ENCODE measurements at regions not wholly inside any gene's neighbourhood (a gene's known extent, or its start where the extent isn't known, plus 50 kb on each side); places are given as distances from the start of the nearest gene placed in this dataset.

- ATAC-seq: no peak
Measured at GRCh38 chr4:3818371-3818770, 52.2 kb downstream of the ADRA2C start.

DNA sequence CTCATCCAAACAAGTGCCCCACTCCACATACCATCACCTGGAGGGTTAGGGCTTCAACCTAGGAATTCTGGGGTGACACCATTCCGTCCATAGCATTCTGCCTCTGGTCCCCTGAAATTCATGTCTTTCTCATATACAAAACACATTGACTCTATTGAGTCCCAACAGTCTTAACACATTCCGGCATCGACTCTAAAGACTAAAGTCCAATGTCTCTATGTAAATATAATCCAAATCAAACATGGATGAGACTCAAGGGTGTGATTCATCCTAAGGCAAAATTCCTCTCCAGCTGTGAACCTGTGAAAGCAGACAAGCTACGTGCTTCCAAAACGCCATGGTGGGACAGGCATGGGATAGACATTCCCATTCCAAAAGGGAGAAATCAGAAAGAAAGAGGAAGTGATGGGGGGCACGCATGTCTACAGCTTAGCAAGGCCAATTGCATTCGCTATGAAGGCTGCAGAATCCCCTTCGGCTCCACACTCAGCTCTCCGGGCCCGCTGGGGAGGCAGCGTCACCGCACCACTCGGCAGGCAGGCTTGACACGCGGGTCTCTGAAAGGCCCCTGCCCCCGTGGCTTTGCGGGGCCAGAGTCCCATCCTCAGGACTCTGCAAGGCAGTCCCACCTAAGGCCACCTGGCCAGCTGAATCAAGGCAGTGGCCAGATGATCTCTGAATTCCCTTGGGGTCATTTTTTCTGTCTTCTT, 53.2 kb downstream of the ADRA2C start:
- ATAC-seq: no peak
- TF ChIP-seq BACH2 (CRISPR knock-in tag; IDR thresholded peaks at IDR 0.05; ENCODE audit: borderline replicate concordance): no peak
- no peak for TF ChIP-seq PATZ1 (CRISPR knock-in tag; IDR thresholded peaks at IDR 0.05; ENCODE audit: borderline replicate concordance)
- TF ChIP-seq ZNF565 (CRISPR knock-in tag; conservative IDR thresholded peaks at IDR 0.05; ENCODE audit: low read depth): no peak
- no peak for TF ChIP-seq SNAI2 (CRISPR knock-in tag; IDR thresholded peaks at IDR 0.05)
- TF ChIP-seq, protein P1, sequence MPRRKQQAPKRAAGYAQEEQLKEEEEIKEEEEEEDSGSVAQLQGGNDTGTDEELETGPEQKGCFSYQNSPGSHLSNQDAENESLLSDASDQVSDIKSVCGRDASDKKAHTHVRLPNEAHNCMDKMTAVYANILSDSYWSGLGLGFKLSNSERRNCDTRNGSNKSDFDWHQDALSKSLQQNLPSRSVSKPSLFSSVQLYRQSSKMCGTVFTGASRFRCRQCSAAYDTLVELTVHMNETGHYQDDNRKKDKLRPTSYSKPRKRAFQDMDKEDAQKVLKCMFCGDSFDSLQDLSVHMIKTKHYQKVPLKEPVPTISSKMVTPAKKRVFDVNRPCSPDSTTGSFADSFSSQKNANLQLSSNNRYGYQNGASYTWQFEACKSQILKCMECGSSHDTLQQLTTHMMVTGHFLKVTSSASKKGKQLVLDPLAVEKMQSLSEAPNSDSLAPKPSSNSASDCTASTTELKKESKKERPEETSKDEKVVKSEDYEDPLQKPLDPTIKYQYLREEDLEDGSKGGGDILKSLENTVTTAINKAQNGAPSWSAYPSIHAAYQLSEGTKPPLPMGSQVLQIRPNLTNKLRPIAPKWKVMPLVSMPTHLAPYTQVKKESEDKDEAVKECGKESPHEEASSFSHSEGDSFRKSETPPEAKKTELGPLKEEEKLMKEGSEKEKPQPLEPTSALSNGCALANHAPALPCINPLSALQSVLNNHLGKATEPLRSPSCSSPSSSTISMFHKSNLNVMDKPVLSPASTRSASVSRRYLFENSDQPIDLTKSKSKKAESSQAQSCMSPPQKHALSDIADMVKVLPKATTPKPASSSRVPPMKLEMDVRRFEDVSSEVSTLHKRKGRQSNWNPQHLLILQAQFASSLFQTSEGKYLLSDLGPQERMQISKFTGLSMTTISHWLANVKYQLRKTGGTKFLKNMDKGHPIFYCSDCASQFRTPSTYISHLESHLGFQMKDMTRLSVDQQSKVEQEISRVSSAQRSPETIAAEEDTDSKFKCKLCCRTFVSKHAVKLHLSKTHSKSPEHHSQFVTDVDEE (CRISPR knock-in tag; IDR thresholded peaks at IDR 0.05): no peak
- no peak for TF ChIP-seq ZNF70 (CRISPR knock-in tag; IDR thresholded peaks at IDR 0.05)
- TF ChIP-seq ARNTL (CRISPR knock-in tag; IDR thresholded peaks at IDR 0.05; ENCODE audit: borderline replicate concordance, low read depth): no peak
- TF ChIP-seq TCF4 (CRISPR knock-in tag; IDR thresholded peaks at IDR 0.05; ENCODE audit: borderline replicate concordance): no peak

More at GRCh38 chr4:3818371-3818770, 52.2 kb downstream of the ADRA2C start:
- no peak for TF ChIP-seq PPARA (CRISPR knock-in tag; IDR thresholded peaks at IDR 0.05; ENCODE audit: borderline replicate concordance)
- TF ChIP-seq PATZ1 (CRISPR knock-in tag; IDR thresholded peaks at IDR 0.05; ENCODE audit: borderline replicate concordance): no peak
- TF ChIP-seq, protein P1 (CRISPR knock-in tag; IDR thresholded peaks at IDR 0.05): no peak
- no peak for TF ChIP-seq ISL1 (CRISPR knock-in tag; IDR thresholded peaks at IDR 0.05)
- no peak for TF ChIP-seq ZNF8 (CRISPR knock-in tag; IDR thresholded peaks at IDR 0.05)
- no peak for TF ChIP-seq CSRNP3 (CRISPR knock-in tag; IDR thresholded peaks at IDR 0.05)
- TF ChIP-seq SNAI2 (CRISPR knock-in tag; IDR thresholded peaks at IDR 0.05): no peak
- TF ChIP-seq ZC3H10 (CRISPR knock-in tag; IDR thresholded peaks at IDR 0.05): no peak
- TF ChIP-seq GLIS3 (CRISPR knock-in tag; IDR thresholded peaks at IDR 0.05): no peak
- TF ChIP-seq TOX (CRISPR knock-in tag; IDR thresholded peaks at IDR 0.05; ENCODE audit: borderline replicate concordance): no peak
- TF ChIP-seq ARNTL (CRISPR knock-in tag; IDR thresholded peaks at IDR 0.05; ENCODE audit: borderline replicate concordance, low read depth): no peak
- no peak for TF ChIP-seq CSDC2 (CRISPR knock-in tag; IDR thresholded peaks at IDR 0.05)
- no peak for TF ChIP-seq ZFP30 (CRISPR knock-in tag; IDR thresholded peaks at IDR 0.05)
- TF ChIP-seq RARB (CRISPR knock-in tag; IDR thresholded peaks at IDR 0.05): no peak
- TF ChIP-seq OSR1 (CRISPR knock-in tag; IDR thresholded peaks at IDR 0.05): no peak
- no peak for TF ChIP-seq CREB5 (CRISPR knock-in tag; IDR thresholded peaks at IDR 0.05; ENCODE audit: low read depth)
- no peak for TF ChIP-seq ZNF565 (CRISPR knock-in tag; conservative IDR thresholded peaks at IDR 0.05; ENCODE audit: low read depth)
- TF ChIP-seq, protein P2, sequence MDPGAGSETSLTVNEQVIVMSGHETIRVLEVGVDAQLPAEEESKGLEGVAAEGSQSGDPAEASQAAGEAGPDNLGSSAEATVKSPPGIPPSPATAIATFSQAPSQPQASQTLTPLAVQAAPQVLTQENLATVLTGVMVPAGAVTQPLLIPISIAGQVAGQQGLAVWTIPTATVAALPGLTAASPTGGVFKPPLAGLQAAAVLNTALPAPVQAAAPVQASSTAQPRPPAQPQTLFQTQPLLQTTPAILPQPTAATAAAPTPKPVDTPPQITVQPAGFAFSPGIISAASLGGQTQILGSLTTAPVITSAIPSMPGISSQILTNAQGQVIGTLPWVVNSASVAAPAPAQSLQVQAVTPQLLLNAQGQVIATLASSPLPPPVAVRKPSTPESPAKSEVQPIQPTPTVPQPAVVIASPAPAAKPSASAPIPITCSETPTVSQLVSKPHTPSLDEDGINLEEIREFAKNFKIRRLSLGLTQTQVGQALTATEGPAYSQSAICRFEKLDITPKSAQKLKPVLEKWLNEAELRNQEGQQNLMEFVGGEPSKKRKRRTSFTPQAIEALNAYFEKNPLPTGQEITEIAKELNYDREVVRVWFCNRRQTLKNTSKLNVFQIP (CRISPR knock-in tag; IDR thresholded peaks at IDR 0.05; ENCODE audit: borderline replicate concordance, low read depth): no peak
